HG03025 (cell line): ENCODE measurements at regions not wholly inside any gene's neighbourhood (a gene's known extent, or its start where the extent isn't known, plus 50 kb on each side); places are given as distances from the start of the nearest gene placed in this dataset.
"Not testable (repeated sequence)": the region's sequence is repeated elsewhere in the genome, so short reads cannot be mapped to it uniquely, and the experiment has no call there.

Experiments used
- ATAC-seq: cut with Tn5 transposase; IDR thresholded peaks from one replicate; pipeline ENCODE4 v1.9.1; 2021; ENCODE audit warnings: mild to moderate bottlenecking, moderate library complexity; ENCODE audit not compliant: unreplicated experiment, low FRiP score

- ATAC-seq = no peak
Observed at GRCh38 chr5:94028001-94028400, 286.6 kb upstream of the POU5F2 start.

GRCh38 chr5:94027145-94027544, 285.7 kb upstream of the POU5F2 start:
- ATAC-seq = no peak

GRCh38 chr5:94025788-94026473, 284.5 kb upstream of the POU5F2 start:
- ATAC-seq = no peak

DNA sequence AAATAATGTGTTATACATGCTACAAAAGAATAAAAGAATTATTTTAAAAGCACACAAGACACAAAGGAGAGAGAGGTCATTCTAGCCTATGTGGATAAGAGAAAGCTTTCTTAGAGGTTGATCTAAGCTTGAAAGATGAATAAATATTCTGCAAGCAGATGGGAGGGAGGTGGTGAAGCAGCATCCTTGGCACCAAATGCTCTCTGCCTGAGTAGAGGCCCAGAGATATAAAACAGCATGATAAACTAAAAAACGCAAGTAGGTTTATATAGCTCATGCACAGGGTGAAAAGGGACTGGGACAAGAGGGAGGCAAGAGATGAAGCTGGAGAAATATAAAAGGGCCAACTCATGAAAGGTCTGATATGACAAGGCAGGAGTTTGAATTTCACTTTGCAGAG, 283.2 kb upstream of the POU5F2 start:
- ATAC-seq = no peak

DNA sequence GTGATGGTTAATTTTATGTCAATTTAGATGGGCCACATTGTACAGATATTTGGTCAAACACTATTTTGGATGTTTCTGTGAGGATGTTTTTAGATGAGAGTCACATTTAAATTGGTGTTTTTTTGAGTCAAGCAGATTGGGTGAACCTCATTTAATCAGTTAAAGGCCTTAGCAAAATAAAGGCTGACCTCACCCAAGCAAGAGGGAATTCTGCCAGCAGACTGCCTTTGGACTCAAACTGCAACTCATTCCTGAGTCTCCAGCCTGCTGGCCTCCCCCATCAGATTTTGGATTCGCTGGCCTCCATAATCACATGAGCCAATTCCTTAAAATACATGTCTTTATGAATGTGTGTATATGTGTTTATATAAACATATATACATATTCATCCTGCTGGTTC, 282.7 kb upstream of the POU5F2 start:
- ATAC-seq = no peak

DNA sequence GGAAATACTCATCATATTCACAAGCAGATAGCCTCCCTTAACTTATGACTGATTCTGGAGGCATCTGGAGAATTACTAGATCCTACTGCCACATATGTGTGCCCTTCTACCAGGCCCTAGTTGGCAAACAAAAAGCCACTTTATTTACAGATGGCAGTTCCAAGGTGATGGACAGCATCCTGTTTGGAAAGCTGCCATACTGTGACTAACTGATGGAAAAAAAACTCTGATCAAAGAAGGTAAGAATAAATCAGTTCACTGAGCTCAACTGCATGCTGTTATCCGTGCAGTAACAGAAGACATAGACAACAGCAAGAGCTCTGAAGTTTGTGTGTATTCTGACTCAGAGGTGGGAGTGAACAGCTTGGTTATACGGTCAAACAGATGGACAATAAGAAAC, 279.8 kb upstream of the POU5F2 start:
- ATAC-seq = no peak

GRCh38 chr5:94017579-94017978, 276.2 kb upstream of the POU5F2 start:
- no peak for ATAC-seq

DNA sequence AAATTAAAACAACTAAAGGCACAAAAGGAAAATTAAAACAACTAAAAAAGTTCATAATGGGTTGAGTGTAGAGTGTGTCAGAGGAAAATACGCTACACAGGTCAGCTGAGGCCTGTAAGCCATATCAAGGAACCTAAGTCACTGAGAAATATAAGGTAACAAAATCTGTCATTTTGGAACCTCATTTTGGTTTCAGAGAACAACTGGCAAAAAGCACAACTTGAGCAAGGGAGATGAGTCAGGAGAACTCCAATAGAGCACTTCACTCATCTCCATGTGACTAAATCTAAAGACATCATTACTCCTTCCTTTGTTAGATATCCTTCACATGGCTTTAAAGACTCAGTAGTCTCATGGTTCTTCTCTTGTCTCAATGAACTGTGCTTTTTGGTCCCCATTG, 269.4 kb upstream of the POU5F2 start:
- ATAC-seq = no peak

DNA sequence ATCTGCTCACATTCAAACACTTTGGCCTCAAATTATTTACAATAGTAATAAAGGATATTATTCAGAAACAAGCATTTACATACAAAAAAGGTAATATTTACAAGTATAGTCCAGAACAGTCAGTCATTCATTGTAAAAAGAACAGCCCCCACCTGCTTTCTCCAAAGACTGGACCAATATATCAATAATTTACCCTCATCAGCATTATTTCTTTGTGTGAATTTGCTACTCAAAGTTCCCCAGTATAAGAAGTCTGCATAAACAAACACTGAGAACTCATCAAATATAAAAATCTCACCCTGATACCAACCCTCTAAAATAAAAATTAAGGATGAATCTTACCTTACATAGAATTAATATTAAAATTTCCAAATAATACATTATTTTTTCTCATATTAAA, 267.8 kb upstream of the POU5F2 start:
- ATAC-seq = no peak

- ATAC-seq = no peak
Observed at GRCh38 chr5:93998951-93999455, 257.6 kb upstream of the POU5F2 start.

GRCh38 chr5:93997562-93997961, 256.2 kb upstream of the POU5F2 start:
- ATAC-seq = no peak

DNA sequence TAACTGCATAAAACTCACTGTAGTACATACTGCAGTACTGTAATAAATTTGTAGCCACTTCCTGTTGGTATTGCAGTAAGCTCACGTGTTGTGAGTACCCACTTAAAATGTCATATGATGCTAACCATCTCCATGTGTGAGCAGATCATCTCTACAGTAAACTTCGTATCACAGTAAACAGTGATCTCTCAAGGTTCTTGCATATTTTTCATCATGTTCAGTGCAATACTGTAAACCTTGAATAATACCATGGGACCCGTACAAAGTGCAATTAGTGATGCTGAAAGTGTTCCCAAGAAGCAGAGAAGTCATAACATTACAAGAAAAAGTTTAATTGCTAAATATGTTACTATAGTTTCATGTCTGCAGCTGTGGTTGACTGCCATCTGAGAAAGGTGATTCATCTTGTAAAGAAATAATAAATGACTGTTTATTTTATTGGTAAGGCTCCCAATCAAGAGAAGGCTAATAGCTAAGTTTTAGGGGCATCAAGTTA, 253.8 kb upstream of the POU5F2 start:
- ATAC-seq = no peak

DNA sequence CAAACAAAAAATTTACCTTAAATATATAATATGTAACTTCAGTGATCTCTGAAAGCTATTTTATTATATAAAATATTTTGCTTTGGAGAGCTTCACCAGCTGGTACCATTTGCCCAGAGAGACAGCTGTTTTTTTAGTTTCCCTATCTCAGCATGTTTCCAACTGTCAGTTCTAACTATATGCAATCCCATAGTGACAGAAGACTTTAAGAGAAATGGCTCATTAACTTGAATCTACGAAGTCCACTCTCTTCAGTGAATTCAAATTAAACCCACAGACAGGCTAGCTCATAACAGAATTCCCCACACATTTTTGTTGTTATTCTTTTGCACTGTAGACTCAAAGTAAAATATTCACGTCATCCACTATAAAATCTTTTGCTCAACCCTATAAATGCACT, 251.8 kb upstream of the POU5F2 start:
- ATAC-seq = no peak

DNA sequence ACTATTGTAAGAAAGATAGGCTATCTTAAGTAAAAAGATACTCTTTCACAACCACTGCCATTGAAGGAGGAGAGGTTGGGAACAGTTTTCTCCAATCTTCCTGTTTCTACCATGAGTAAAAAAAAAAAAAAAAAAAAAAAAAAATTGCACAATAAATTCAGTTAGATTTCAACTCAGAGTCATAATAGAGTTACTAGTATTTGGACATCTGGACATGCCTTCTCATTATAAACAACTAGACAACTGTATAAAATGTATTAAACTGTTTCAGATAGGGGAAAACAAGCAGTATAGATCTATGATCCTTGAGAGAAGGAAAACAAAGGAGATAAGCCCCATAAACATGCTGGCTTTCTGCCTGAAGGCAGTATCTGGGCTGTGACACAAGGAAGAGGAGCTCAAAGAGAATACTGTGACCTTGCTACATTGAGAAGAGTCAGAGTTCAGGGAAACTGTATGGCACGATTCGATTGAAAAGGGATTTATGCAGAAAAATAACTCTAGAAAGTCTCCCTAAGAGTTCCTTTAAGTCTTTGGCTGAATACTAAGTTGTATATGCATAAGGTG, 249.2 kb upstream of the POU5F2 start:
- ATAC-seq = no peak

DNA sequence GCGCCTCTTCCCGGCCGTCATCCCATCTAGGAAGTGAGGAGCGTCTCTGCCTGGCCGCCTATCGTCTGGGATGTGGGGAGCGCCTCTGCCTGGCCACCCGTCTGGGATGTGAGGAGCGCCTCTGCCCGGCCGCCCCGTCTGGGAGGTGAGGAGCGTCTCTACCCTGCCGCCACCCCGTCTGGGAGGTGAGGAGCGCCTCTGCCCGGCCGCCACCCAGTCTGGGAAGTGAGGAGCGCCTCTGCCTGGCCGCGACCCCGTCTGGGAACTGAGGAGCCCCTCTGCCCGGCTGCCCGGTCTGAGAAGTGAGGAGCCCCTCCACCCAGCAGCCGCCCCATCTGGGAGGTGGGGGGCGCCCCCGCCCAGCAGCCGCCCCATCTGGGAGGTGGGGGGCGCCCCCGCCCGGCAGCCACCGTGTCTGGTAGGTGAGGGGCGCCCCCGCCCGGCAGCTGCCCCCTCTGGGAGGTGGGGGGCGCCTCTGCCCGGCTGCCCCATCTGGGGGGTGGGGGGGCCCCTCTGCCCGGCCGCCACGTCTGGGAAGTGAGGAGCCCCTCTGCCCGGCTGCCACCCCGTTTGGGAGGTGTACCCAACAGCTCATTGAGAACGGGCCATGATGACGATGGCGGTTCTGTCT, 244.7 kb upstream of the POU5F2 start:
- not testable (repeated sequence) for ATAC-seq

- ATAC-seq = no peak
Observed at GRCh38 chr5:93978222-93978621, 236.8 kb upstream of the POU5F2 start.

- no peak for ATAC-seq
Observed at GRCh38 chr5:93967923-93968322, 226.5 kb upstream of the POU5F2 start.

- ATAC-seq = no peak
Observed at GRCh38 chr5:93964421-93964820, 223.0 kb upstream of the POU5F2 start.

- ATAC-seq = no peak
Observed at GRCh38 chr5:93960042-93960441, 218.6 kb upstream of the POU5F2 start.

- no peak for ATAC-seq
Observed at GRCh38 chr5:93956006-93956405, 214.6 kb upstream of the POU5F2 start.

- no peak for ATAC-seq
Observed at GRCh38 chr5:93954421-93955069, 213.1 kb upstream of the POU5F2 start.
